IMR-90 (cell line): ENCODE measurements at regions not wholly inside any gene's neighbourhood (a gene's known extent, or its start where the extent isn't known, plus 50 kb on each side); places are given as distances from the start of the nearest gene placed in this dataset.

Experiments
- ATAC-seq: fragments of 200-7000 bp; cut with Tn5 transposase; 2 replicates; pipeline ENCODE4 v1.9.1; 2020; ENCODE audit warnings: low read depth, mild to moderate bottlenecking, moderate library complexity
- BruUV-seq: library from RNA; stranded (reverse); fragments of 400-500 nt; replicated peaks from 2 replicates; lab custom pipeline; 2021; lab: Mats Ljungman, UMichigan
- CTCF ChIA-PET: fragments of 300-600 bp; formaldehyde crosslinking; extraction: SDS; loops from one replicate; lab custom pipeline; 2021; ENCODE audit warnings: antibody characterized with exemption; lab: Yijun Ruan, JAX
- POLR2A ChIA-PET: fragments of 300-600 bp; sonication (Branson Sonifier 250); formaldehyde crosslinking; loops from one replicate; lab custom pipeline; 2022; ENCODE audit warnings: antibody characterized with exemption; ENCODE audit not compliant: unreplicated experiment; lab: Charles Lee
- DNase-seq: peaks from one replicate; pipeline ENCODE4 v3.0.0; 2013
- H2AFZ ChIP-seq: replicated peaks from 2 replicates; pipeline ENCODE3; 2013; ENCODE audit warnings: low read length, mild to moderate bottlenecking; ENCODE audit not compliant: poor library complexity
- H2AK5ac ChIP-seq: 2 replicates; pipeline ENCODE4 v1.6.1; 2013; ENCODE audit warnings: low read depth, low read length, inconsistent platforms
- H2AK9ac ChIP-seq: replicated peaks from 2 replicates; pipeline ENCODE3; 2013; ENCODE audit warnings: mild to moderate bottlenecking, low read depth, low read length, moderate library complexity; ENCODE audit not compliant: poor library complexity
- H2BK120ac ChIP-seq: 2 replicates; pipeline ENCODE4 v1.6.1; 2013; ENCODE audit warnings: low read depth, low read length, inconsistent platforms
- H2BK15ac ChIP-seq: 3 replicates; pipeline ENCODE4 v1.6.1; 2013; ENCODE audit warnings: low read depth, low read length, inconsistent platforms
- H2BK20ac ChIP-seq: 2 replicates; pipeline ENCODE4 v1.6.1; 2013; ENCODE audit warnings: low read depth, mild to moderate bottlenecking, inconsistent platforms, low read length, moderate library complexity
- H2BK5ac ChIP-seq: 2 replicates; pipeline ENCODE4 v1.6.1; 2013; ENCODE audit warnings: mild to moderate bottlenecking, low read depth, low read length, inconsistent platforms; ENCODE audit not compliant: poor library complexity, severe bottlenecking
- H3K14ac ChIP-seq: replicated peaks from 2 replicates; pipeline ENCODE4 v1.6.1; 2013; ENCODE audit warnings: low read depth, low read length, inconsistent platforms
- H3K18ac ChIP-seq: 2 replicates; pipeline ENCODE4 v1.6.1; 2013; ENCODE audit warnings: low read depth, low read length, control low read depth
- H3K23ac ChIP-seq: 2 replicates; pipeline ENCODE4 v1.6.1; 2013; ENCODE audit warnings: low read depth, low read length, inconsistent platforms
- H3K27ac ChIP-seq: 2 replicates; pipeline ENCODE4 v1.5.1; 2013; ENCODE audit warnings: mild to moderate bottlenecking, control low read depth, low read length; ENCODE audit not compliant: insufficient read depth
- H3K27me3 ChIP-seq: 2 replicates; pipeline ENCODE4 v1.6.1; 2013; ENCODE audit warnings: low read length; ENCODE audit not compliant: control insufficient read depth, insufficient read depth
- H3K36me3 ChIP-seq: 2 replicates; pipeline ENCODE4 v1.6.1; 2013; ENCODE audit warnings: low read length, mixed read lengths; ENCODE audit not compliant: control insufficient read depth, insufficient read depth
- H3K4ac ChIP-seq: 2 replicates; pipeline ENCODE4 v1.6.1; 2013; ENCODE audit warnings: low read depth, low read length, inconsistent platforms
- H3K4me1 ChIP-seq: 2 replicates; pipeline ENCODE4 v1.6.1; 2013; ENCODE audit warnings: low read length, mixed read lengths; ENCODE audit not compliant: control insufficient read depth, insufficient read depth
- H3K4me2 ChIP-seq: 2 replicates; pipeline ENCODE4 v1.6.1; 2013; ENCODE audit warnings: low read depth, mild to moderate bottlenecking, control low read depth, low read length, moderate library complexity
- H3K4me3 ChIP-seq: 2 replicates; pipeline ENCODE4 v1.5.1; 2013; ENCODE audit warnings: low read depth, mild to moderate bottlenecking, control low read depth, low read length, moderate library complexity; ENCODE audit not compliant: insufficient read depth
- H3K56ac ChIP-seq: 2 replicates; pipeline ENCODE4 v1.6.1; 2013; ENCODE audit warnings: low read length, inconsistent platforms; ENCODE audit not compliant: insufficient read depth; ENCODE audit errors: extremely low read depth
- H3K79me1 ChIP-seq, 2 experiments: 2 replicates each; pipeline ENCODE4 v1.6.1; 2013; ENCODE audit warnings: low read length in 2 of 2, inconsistent platforms in 1 of 2, low read depth in 1 of 2
- H3K9ac ChIP-seq: 2 replicates; pipeline ENCODE4 v1.6.1; 2013; ENCODE audit warnings: low read depth, low read length, control low read depth
- H3K9me1 ChIP-seq: 2 replicates; pipeline ENCODE4 v1.6.1; 2013; ENCODE audit warnings: low read length, inconsistent platforms; ENCODE audit not compliant: insufficient read depth
- H3K9me3 ChIP-seq: 2 replicates; pipeline ENCODE4 v1.6.1; 2013; ENCODE audit warnings: low read length; ENCODE audit not compliant: control insufficient read depth, insufficient read depth
- H4K20me1 ChIP-seq: 2 replicates; pipeline ENCODE4 v1.6.1; 2013; ENCODE audit warnings: low read length, inconsistent platforms; ENCODE audit not compliant: insufficient read depth
- H4K5ac ChIP-seq: 2 replicates; pipeline ENCODE4 v1.6.1; 2013; ENCODE audit warnings: mild to moderate bottlenecking, low read depth, low read length, control low read depth
- H4K8ac ChIP-seq, 2 experiments: 2 replicates each; pipeline ENCODE4 v1.6.1; 2013; ENCODE audit warnings: low read depth in 2 of 2, low read length in 2 of 2, control low read depth in 1 of 2, inconsistent platforms in 1 of 2
- H4K91ac ChIP-seq: 2 replicates; pipeline ENCODE4 v1.6.1; 2013; ENCODE audit warnings: low read depth, low read length, inconsistent platforms; ENCODE audit not compliant: insufficient read depth
- CHD1 ChIP-seq: IDR thresholded peaks from 2 replicates; pipeline ENCODE4 v1.6.1; 2012; ENCODE audit warnings: low read depth, low read length, improper control_type of control experiment
- MAFK ChIP-seq: IDR thresholded peaks from 2 replicates; pipeline ENCODE4 v1.6.1; 2012; ENCODE audit warnings: low read depth, low read length, improper control_type of control experiment
- MAZ ChIP-seq: IDR thresholded peaks from 2 replicates; pipeline ENCODE4 v1.6.1; 2012; ENCODE audit warnings: low read depth, mild to moderate bottlenecking, low read length, improper control_type of control experiment, moderate library complexity, borderline replicate concordance
- NFE2L2 ChIP-seq: fragments of 150-350 bp; IDR thresholded peaks from 2 replicates; pipeline ENCODE4 v1.6.1; 2016; ENCODE audit warnings: low read depth, mild to moderate bottlenecking, low read length
- POLR2A ChIP-seq: IDR thresholded peaks from 2 replicates; pipeline ENCODE4 v1.6.1; 2012; ENCODE audit warnings: mild to moderate bottlenecking, low read depth, low read length
- RAD21 ChIP-seq: IDR thresholded peaks from 2 replicates; pipeline ENCODE4 v1.6.1; 2012; ENCODE audit warnings: low read length, improper control_type of control experiment
- RCOR1 ChIP-seq: IDR thresholded peaks from 2 replicates; pipeline ENCODE4 v1.6.1; 2012; ENCODE audit warnings: mild to moderate bottlenecking, low read length, improper control_type of control experiment; ENCODE audit not compliant: insufficient replicate concordance
- WGBS, 2 experiments: methylation state at CpG; one replicate each; pipeline versions ENCODE4 v1.1.5 to v1.1.7; 2013; ENCODE audit warnings: missing lambda C conversion rate in 2 of 2; ENCODE audit not compliant: insufficient read length in 1 of 2; ENCODE audit errors: extremely low coverage in 2 of 2; 5-methylcytosine and 5-hydroxymethylcytosine counted together
- dilution Hi-C: fragments of 300-500 bp; cut with HindIII; formaldehyde crosslinking; loops from one replicate; pipeline ENCODE4 v1.14.3; 2018; ENCODE audit warnings: low sequenced_read_pairs; ENCODE audit not compliant: unreplicated experiment
- in situ Hi-C: fragments of 300-500 bp; cut with MboI; formaldehyde crosslinking; loops from 3 replicates; pipeline ENCODE4 v1.14.3; 2019; ENCODE audit warnings: low sequenced_read_pairs, inconsistent platforms, mixed read lengths
- intact Hi-C: fragments of 100-400 bp; cut with micrococcal nuclease; formaldehyde crosslinking; loops from 2 replicates; pipeline ENCODE4 v1.10.0; 2022
- TF ChIP-seq, protein P1 (sequence below): fragments of 150-350 bp; IDR thresholded peaks from 2 replicates; pipeline ENCODE4 v1.6.1; 2016; ENCODE audit warnings: low read depth, mild to moderate bottlenecking, low read length, moderate library complexity, borderline replicate concordance
- TF ChIP-seq, protein P2 (sequence below): conservative IDR thresholded peaks from 2 replicates; pipeline ENCODE4 v1.5.1; 2012; ENCODE audit warnings: mild to moderate bottlenecking, low read depth, low read length, improper control_type of control experiment
- TF ChIP-seq, protein P3 (sequence below): fragments of 150-350 bp; IDR thresholded peaks from 2 replicates; pipeline ENCODE4 v1.6.1; 2017; ENCODE audit warnings: mild to moderate bottlenecking, antibody characterized with exemption, low read length, low read depth

DNA sequence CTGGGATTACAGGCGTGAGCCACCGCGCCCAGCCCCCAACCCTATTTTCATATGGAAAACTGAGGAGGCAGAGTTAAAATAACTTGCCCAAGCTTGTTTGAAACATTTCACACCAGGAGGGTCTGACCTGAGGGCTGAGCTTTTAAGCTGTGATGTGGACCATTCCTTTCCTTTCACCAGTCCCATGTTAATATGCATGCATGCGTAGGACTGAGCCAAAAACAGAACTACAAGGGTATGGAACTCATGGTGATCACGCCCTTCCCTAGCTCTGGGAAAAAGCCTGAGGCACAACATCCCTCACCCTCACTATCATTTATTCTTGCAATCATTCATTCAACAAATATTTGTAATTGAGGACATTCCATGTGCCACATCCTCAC is 87.4 kb upstream of the FAM169A start:
- intact Hi-C loops (no loop called here), dilution Hi-C loops (no loop called here), in situ Hi-C loops (no loop called here)
- peaks cover 18% of the 10 kb centered on the region for H3K9me1 ChIP-seq
- peak overlapping the region; percentile 98 for H3K23ac ChIP-seq
- BruUV-seq: no TSS peak
- peak overlapping the region; percentile 71 to 93 for H4K8ac ChIP-seq
- peak overlapping the region; percentile 97 for H3K14ac ChIP-seq
- 0 out of 2 replicates have a peak, but pooled peaks cover 2% of the 10 kb centered on the region for H3K9me3 ChIP-seq
- POLR2A ChIA-PET: no interaction called here
- H3K79me1 ChIP-seq: peaks cover 0 to 14% of the 10 kb centered on the region in 2 experiments; a peak in 2 of 4 replicates
- ATAC-seq: no peak
- H3K56ac ChIP-seq: peak overlapping the region; percentile 82
- no peak overlapping the region for H2AFZ ChIP-seq
- H2AK5ac ChIP-seq: peak overlapping the region; percentile 96
- H2BK120ac ChIP-seq: peak overlapping the region; percentile 100
- DNase-seq: no peak
- peak overlapping the region; percentile 100 for H3K4ac ChIP-seq
- peak overlapping the region; percentile 95 for H3K27ac ChIP-seq
- H2AK9ac ChIP-seq: peak overlapping the region; percentile 80
- CTCF ChIA-PET: interaction anchor here (0.6 to 0.8 kb wide), 2 partner anchors 25 to 100 kb away, joined by 3 to 4 read pairs; no protein-coding TSS in a partner anchor
- peaks cover 23% of the 10 kb centered on the region for H3K4me1 ChIP-seq
- H3K4me3 ChIP-seq: no peak overlapping the region
- TF ChIP-seq RCOR1 (no peak), RAD21 (no peak), NFE2L2 (no peak), CHD1 (no peak), POLR2A (no peak), MAZ (no peak), MAFK (no peak)
- TF ChIP-seq, protein P1, sequence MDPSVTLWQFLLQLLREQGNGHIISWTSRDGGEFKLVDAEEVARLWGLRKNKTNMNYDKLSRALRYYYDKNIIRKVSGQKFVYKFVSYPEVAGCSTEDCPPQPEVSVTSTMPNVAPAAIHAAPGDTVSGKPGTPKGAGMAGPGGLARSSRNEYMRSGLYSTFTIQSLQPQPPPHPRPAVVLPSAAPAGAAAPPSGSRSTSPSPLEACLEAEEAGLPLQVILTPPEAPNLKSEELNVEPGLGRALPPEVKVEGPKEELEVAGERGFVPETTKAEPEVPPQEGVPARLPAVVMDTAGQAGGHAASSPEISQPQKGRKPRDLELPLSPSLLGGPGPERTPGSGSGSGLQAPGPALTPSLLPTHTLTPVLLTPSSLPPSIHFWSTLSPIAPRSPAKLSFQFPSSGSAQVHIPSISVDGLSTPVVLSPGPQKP: no peak
- TF ChIP-seq, protein P2, sequence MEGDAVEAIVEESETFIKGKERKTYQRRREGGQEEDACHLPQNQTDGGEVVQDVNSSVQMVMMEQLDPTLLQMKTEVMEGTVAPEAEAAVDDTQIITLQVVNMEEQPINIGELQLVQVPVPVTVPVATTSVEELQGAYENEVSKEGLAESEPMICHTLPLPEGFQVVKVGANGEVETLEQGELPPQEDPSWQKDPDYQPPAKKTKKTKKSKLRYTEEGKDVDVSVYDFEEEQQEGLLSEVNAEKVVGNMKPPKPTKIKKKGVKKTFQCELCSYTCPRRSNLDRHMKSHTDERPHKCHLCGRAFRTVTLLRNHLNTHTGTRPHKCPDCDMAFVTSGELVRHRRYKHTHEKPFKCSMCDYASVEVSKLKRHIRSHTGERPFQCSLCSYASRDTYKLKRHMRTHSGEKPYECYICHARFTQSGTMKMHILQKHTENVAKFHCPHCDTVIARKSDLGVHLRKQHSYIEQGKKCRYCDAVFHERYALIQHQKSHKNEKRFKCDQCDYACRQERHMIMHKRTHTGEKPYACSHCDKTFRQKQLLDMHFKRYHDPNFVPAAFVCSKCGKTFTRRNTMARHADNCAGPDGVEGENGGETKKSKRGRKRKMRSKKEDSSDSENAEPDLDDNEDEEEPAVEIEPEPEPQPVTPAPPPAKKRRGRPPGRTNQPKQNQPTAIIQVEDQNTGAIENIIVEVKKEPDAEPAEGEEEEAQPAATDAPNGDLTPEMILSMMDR: no peak
- TF ChIP-seq, protein P3, sequence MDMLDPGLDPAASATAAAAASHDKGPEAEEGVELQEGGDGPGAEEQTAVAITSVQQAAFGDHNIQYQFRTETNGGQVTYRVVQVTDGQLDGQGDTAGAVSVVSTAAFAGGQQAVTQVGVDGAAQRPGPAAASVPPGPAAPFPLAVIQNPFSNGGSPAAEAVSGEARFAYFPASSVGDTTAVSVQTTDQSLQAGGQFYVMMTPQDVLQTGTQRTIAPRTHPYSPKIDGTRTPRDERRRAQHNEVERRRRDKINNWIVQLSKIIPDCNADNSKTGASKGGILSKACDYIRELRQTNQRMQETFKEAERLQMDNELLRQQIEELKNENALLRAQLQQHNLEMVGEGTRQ: no peak
- H3K9ac ChIP-seq: 0 out of 2 replicates have a peak overlapping the region, but pooled peaks have one; percentile 0
- H3K36me3 ChIP-seq: no peaks in the 10 kb centered on the region
- no peak overlapping the region for H3K4me2 ChIP-seq
- peak overlapping the region; percentile 92 for H4K91ac ChIP-seq
- WGBS, 2 experiments: no CpG with 5 or more reads among the region's 5 CpGs
- H2BK20ac ChIP-seq: peak overlapping the region; percentile 100
- H4K5ac ChIP-seq: peak overlapping the region; percentile 92
- H3K27me3 ChIP-seq: no peaks in the 10 kb centered on the region
- no peaks in the 10 kb centered on the region for H4K20me1 ChIP-seq
- H2BK15ac ChIP-seq: peak overlapping the region; percentile 91
- peak overlapping the region; percentile 96 for H2BK5ac ChIP-seq
- peak overlapping the region; percentile 76 for H3K18ac ChIP-seq
